ENCODE measurements at regions not wholly inside any gene's neighbourhood (a gene's known extent, or its start where the extent isn't known, plus 50 kb on each side); places are given as distances from the start of the nearest gene placed in this dataset.

GRCh38 chr22:18731075-18731666 lies 119.5 kb upstream of the RIMBP3 start:
- DNase-seq, result no peak

- peak; percentile 80 for DNase-seq
Measured at GRCh38 chr22:18730410-18730809, 118.7 kb upstream of the RIMBP3 start.
